ENCODE measurements at regions not wholly inside any gene's neighbourhood (a gene's known extent, or its start where the extent isn't known, plus 50 kb on each side); places are given as distances from the start of the nearest gene placed in this dataset.
"Not testable (repeated sequence)": the region's sequence is repeated elsewhere in the genome, so short reads cannot be mapped to it uniquely, and the experiment has no call there.

GRCh38 chr12:131385313-131386166 lies 325.4 kb upstream of the SFSWAP start:
- H3K4me3 ChIP-seq = no peak overlapping the region
- H3K36me3 ChIP-seq = no peaks in the 10 kb centered on the region
- DNase-seq (no peak), ATAC-seq (no peak)
- H3K4me1 ChIP-seq = no peaks in the 10 kb centered on the region
- H3K27ac ChIP-seq = no peak overlapping the region
- no peaks in the 10 kb centered on the region for H3K9me3 ChIP-seq
- intact Hi-C loops (cut with DNase I) = no loop called here
- TF ChIP-seq CTCF (IDR thresholded peaks at IDR 0.05) = no peak
- peaks cover 0 to 78% of the 10 kb centered on the region in 2 donors for H3K27me3 ChIP-seq

- H3K27ac ChIP-seq = no peak overlapping the region
- DNase-seq = no peak
- no peak for TF ChIP-seq CTCF (IDR thresholded peaks at IDR 0.05)
- no peaks in the 10 kb centered on the region for H3K9me3 ChIP-seq
- H3K4me3 ChIP-seq = no peak overlapping the region
- no peak for ATAC-seq
- intact Hi-C loops (cut with DNase I) = no loop called here
- no peaks in the 10 kb centered on the region for H3K36me3 ChIP-seq
- no peaks in the 10 kb centered on the region for H3K4me1 ChIP-seq
- peaks cover 0 to 78% of the 10 kb centered on the region in 2 donors for H3K27me3 ChIP-seq
These were observed 324.7 kb upstream of the SFSWAP start for GRCh38 chr12:131386167-131386521.

GRCh38 chr12:131386781-131387180 lies 324.1 kb upstream of the SFSWAP start:
- Histone ChIP-seq H3K4me3 (no peak overlapping the region), H3K36me3 (no peaks in the 10 kb centered on the region), H3K4me1 (no peaks in the 10 kb centered on the region), H3K27me3 (peaks cover 0 to 78% of the 10 kb centered on the region in 2 donors), H3K9me3 (no peaks in the 10 kb centered on the region), H3K27ac (no peak overlapping the region)
- DNase-seq (no peak), ATAC-seq (no peak)
- no peak for TF ChIP-seq CTCF (IDR thresholded peaks at IDR 0.05)
- intact Hi-C loops (cut with DNase I) = no loop called here

GRCh38 chr12:131387281-131388163 lies 323.4 kb upstream of the SFSWAP start:
- intact Hi-C loops (cut with DNase I) = no loop called here
- no peak overlapping the region for H3K27ac ChIP-seq
- H3K27me3 ChIP-seq = peaks cover 0 to 77% of the 10 kb centered on the region in 2 donors
- TF ChIP-seq CTCF (IDR thresholded peaks at IDR 0.05) = no peak
- ATAC-seq (no peak), DNase-seq (no peak)
- H3K4me1 ChIP-seq = no peaks in the 10 kb centered on the region
- no peaks in the 10 kb centered on the region for H3K9me3 ChIP-seq
- no peak overlapping the region for H3K4me3 ChIP-seq
- H3K36me3 ChIP-seq = no peaks in the 10 kb centered on the region

- intact Hi-C loops (cut with DNase I); DNase-seq: not testable (repeated sequence)
These were observed 322.5 kb upstream of the SFSWAP start for GRCh38 chr12:131388164-131389053.

More at GRCh38 chr12:131388164-131389053, 322.5 kb upstream of the SFSWAP start:
- H3K9me3 ChIP-seq, ATAC-seq, H3K4me3 ChIP-seq, H3K27ac ChIP-seq, H3K4me1 ChIP-seq, H3K36me3 ChIP-seq: not testable (repeated sequence)
- H3K27me3 ChIP-seq = peaks cover 0 to 74% of the 10 kb centered on the region in 2 donors

All from left lung (tissue), 4 donors.